ENCODE measurements at regions not wholly inside any gene's neighbourhood (a gene's known extent, or its start where the extent isn't known, plus 50 kb on each side); places are given as distances from the start of the nearest gene placed in this dataset.

DNA sequence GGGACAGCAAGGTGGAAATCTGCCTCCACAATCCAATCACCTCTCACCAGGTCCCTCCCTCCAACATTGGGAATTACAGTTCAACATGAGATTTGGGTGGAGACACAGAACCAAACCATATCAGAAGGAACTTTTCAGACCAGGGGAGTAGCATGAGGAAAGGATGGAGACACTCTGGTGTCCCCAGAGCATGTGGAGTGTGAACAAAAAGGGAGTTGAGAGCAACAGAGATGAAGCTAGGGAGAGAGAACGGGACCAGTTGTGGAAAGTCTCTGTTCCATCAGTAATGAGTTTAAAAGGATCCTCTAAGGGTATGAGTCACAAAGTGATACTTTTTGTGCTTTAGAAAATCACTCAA lies 382.0 kb downstream of the SFMBT2 start (continued):
- TF ChIP-seq, protein P1, sequence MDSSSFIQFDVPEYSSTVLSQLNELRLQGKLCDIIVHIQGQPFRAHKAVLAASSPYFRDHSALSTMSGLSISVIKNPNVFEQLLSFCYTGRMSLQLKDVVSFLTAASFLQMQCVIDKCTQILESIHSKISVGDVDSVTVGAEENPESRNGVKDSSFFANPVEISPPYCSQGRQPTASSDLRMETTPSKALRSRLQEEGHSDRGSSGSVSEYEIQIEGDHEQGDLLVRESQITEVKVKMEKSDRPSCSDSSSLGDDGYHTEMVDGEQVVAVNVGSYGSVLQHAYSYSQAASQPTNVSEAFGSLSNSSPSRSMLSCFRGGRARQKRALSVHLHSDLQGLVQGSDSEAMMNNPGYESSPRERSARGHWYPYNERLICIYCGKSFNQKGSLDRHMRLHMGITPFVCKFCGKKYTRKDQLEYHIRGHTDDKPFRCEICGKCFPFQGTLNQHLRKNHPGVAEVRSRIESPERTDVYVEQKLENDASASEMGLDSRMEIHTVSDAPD (CRISPR knock-in tag; IDR thresholded peaks at IDR 0.05): no peak
- no peak for TF ChIP-seq HDAC1 (IDR thresholded peaks at IDR 0.05)
- TF ChIP-seq, protein P2, sequence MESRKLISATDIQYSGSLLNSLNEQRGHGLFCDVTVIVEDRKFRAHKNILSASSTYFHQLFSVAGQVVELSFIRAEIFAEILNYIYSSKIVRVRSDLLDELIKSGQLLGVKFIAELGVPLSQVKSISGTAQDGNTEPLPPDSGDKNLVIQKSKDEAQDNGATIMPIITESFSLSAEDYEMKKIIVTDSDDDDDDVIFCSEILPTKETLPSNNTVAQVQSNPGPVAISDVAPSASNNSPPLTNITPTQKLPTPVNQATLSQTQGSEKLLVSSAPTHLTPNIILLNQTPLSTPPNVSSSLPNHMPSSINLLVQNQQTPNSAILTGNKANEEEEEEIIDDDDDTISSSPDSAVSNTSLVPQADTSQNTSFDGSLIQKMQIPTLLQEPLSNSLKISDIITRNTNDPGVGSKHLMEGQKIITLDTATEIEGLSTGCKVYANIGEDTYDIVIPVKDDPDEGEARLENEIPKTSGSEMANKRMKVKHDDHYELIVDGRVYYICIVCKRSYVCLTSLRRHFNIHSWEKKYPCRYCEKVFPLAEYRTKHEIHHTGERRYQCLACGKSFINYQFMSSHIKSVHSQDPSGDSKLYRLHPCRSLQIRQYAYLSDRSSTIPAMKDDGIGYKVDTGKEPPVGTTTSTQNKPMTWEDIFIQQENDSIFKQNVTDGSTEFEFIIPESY (CRISPR knock-in tag; IDR thresholded peaks at IDR 0.05): no peak
- no peak for TF ChIP-seq PRPF4 (IDR thresholded peaks at IDR 0.05; ENCODE audit: insufficient read depth, low read depth, low read length, poor library complexity, severe bottlenecking)
- peak; percentile 37; the same call in 1 of the 2 replicates for TF ChIP-seq ZBTB17 (CRISPR knock-in tag; IDR thresholded peaks at IDR 0.05)
- no peak for TF ChIP-seq SREBF2 (CRISPR knock-in tag; IDR thresholded peaks at IDR 0.05)
- TF ChIP-seq KLF6 (CRISPR knock-in tag; IDR thresholded peaks at IDR 0.05; ENCODE audit: borderline replicate concordance): 0 out of 2 replicates have a peak, but pooled peaks have one; percentile 16
- TF ChIP-seq SRSF1 (IDR thresholded peaks at IDR 0.05; ENCODE audit: low read depth, low read length): no peak
- TF ChIP-seq JUN (IDR thresholded peaks at IDR 0.05; ENCODE audit: borderline replicate concordance, low read depth, low read length): no peak
- TF ChIP-seq JUN (CRISPR knock-in tag; IDR thresholded peaks at IDR 0.05; ENCODE audit: borderline replicate concordance): no peak
- TF ChIP-seq ZSCAN29 (IDR thresholded peaks at IDR 0.05): no peak
- no peak for TF ChIP-seq SRSF7 (optimal IDR thresholded peaks at IDR 0.05; ENCODE audit: low read depth, low read length)
- TF ChIP-seq ZNF134 (CRISPR knock-in tag; conservative IDR thresholded peaks at IDR 0.05): 0 out of 2 replicates have a peak, but pooled peaks have one; percentile 27
- no peak for TF ChIP-seq SREBF1 (IDR thresholded peaks at IDR 0.05; ENCODE audit: borderline replicate concordance, low read depth, low read length)
- TF ChIP-seq, protein P3, sequence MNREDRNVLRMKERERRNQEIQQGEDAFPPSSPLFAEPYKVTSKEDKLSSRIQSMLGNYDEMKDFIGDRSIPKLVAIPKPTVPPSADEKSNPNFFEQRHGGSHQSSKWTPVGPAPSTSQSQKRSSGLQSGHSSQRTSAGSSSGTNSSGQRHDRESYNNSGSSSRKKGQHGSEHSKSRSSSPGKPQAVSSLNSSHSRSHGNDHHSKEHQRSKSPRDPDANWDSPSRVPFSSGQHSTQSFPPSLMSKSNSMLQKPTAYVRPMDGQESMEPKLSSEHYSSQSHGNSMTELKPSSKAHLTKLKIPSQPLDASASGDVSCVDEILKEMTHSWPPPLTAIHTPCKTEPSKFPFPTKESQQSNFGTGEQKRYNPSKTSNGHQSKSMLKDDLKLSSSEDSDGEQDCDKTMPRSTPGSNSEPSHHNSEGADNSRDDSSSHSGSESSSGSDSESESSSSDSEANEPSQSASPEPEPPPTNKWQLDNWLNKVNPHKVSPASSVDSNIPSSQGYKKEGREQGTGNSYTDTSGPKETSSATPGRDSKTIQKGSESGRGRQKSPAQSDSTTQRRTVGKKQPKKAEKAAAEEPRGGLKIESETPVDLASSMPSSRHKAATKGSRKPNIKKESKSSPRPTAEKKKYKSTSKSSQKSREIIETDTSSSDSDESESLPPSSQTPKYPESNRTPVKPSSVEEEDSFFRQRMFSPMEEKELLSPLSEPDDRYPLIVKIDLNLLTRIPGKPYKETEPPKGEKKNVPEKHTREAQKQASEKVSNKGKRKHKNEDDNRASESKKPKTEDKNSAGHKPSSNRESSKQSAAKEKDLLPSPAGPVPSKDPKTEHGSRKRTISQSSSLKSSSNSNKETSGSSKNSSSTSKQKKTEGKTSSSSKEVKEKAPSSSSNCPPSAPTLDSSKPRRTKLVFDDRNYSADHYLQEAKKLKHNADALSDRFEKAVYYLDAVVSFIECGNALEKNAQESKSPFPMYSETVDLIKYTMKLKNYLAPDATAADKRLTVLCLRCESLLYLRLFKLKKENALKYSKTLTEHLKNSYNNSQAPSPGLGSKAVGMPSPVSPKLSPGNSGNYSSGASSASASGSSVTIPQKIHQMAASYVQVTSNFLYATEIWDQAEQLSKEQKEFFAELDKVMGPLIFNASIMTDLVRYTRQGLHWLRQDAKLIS (CRISPR knock-in tag; IDR thresholded peaks at IDR 0.05): no peak
- TF ChIP-seq, protein P4, sequence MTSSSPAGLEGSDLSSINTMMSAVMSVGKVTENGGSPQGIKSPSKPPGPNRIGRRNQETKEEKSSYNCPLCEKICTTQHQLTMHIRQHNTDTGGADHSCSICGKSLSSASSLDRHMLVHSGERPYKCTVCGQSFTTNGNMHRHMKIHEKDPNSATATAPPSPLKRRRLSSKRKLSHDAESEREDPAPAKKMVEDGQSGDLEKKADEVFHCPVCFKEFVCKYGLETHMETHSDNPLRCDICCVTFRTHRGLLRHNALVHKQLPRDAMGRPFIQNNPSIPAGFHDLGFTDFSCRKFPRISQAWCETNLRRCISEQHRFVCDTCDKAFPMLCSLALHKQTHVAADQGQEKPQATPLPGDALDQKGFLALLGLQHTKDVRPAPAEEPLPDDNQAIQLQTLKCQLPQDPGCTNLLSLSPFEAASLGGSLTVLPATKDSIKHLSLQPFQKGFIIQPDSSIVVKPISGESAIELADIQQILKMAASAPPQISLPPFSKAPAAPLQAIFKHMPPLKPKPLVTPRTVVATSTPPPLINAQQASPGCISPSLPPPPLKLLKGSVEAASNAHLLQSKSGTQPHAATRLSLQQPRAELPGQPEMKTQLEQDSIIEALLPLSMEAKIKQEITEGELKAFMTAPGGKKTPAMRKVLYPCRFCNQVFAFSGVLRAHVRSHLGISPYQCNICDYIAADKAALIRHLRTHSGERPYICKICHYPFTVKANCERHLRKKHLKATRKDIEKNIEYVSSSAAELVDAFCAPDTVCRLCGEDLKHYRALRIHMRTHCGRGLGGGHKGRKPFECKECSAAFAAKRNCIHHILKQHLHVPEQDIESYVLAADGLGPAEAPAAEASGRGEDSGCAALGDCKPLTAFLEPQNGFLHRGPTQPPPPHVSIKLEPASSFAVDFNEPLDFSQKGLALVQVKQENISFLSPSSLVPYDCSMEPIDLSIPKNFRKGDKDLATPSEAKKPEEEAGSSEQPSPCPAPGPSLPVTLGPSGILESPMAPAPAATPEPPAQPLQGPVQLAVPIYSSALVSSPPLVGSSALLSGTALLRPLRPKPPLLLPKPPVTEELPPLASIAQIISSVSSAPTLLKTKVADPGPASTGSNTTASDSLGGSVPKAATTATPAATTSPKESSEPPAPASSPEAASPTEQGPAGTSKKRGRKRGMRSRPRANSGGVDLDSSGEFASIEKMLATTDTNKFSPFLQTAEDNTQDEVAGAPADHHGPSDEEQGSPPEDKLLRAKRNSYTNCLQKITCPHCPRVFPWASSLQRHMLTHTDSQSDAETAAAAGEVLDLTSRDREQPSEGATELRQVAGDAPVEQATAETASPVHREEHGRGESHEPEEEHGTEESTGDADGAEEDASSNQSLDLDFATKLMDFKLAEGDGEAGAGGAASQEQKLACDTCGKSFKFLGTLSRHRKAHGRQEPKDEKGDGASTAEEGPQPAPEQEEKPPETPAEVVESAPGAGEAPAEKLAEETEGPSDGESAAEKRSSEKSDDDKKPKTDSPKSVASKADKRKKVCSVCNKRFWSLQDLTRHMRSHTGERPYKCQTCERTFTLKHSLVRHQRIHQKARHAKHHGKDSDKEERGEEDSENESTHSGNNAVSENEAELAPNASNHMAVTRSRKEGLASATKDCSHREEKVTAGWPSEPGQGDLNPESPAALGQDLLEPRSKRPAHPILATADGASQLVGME (CRISPR knock-in tag; IDR thresholded peaks at IDR 0.05): 0 out of 2 replicates have a peak, but pooled peaks have one; percentile 15
